Endodermal cell (in vitro differentiated cells): ENCODE measurements at regions not wholly inside any gene's neighbourhood (a gene's known extent, or its start where the extent isn't known, plus 50 kb on each side); places are given as distances from the start of the nearest gene placed in this dataset.

ENCODE experiments used
- DNase-seq: peaks from one replicate; pipeline ENCODE4 v3.0.0-alpha.2; 2017
- H3K27ac ChIP-seq: 2 replicates; pipeline ENCODE4 v1.5.1; 2013; ENCODE audit warnings: mild to moderate bottlenecking, low read depth, low read length, moderate library complexity
- H3K27me3 ChIP-seq: 2 replicates; pipeline ENCODE4 v1.6.1; 2013; ENCODE audit warnings: mild to moderate bottlenecking, low read length, moderate library complexity; ENCODE audit not compliant: insufficient read depth, control insufficient read depth, poor library complexity, severe bottlenecking
- H3K36me3 ChIP-seq: 2 replicates; pipeline ENCODE4 v1.7.0; 2013; ENCODE audit warnings: mild to moderate bottlenecking, low read length, moderate library complexity; ENCODE audit not compliant: control insufficient read depth, insufficient read depth
- H3K4me1 ChIP-seq: one replicate; pipeline ENCODE4 v1.7.0; 2013; ENCODE audit warnings: low read length; ENCODE audit not compliant: control insufficient read depth, insufficient read depth
- H3K4me3 ChIP-seq: 2 replicates; pipeline ENCODE4 v1.5.1; 2013; ENCODE audit warnings: mild to moderate bottlenecking, low read length, moderate library complexity
- H3K9ac ChIP-seq: 2 replicates; pipeline ENCODE4 v1.6.1; 2013; ENCODE audit warnings: mild to moderate bottlenecking, low read length, moderate library complexity; ENCODE audit not compliant: poor library complexity, severe bottlenecking; ENCODE audit errors: extremely low read depth
- H3K9me3 ChIP-seq: 2 replicates; pipeline ENCODE4 v1.6.1; 2013; ENCODE audit warnings: mild to moderate bottlenecking, low read length, moderate library complexity; ENCODE audit not compliant: control insufficient read depth
- H3K27ac Mint-ChIP-seq: 2 replicates; pipeline ENCODE4 v1.8.0; 2020; ENCODE audit warnings: mixed read lengths
- H3K27me3 Mint-ChIP-seq: 2 replicates; pipeline ENCODE4 v1.8.0; 2021; ENCODE audit warnings: mild to moderate bottlenecking, mixed read lengths; ENCODE audit not compliant: insufficient read depth
- H3K36me3 Mint-ChIP-seq: 2 replicates; pipeline ENCODE4 v1.8.0; 2020; ENCODE audit warnings: low read depth, mixed read lengths
- H3K4me1 Mint-ChIP-seq: 2 replicates; pipeline ENCODE4 v1.8.0; 2020; ENCODE audit warnings: mixed read lengths
- H3K4me3 Mint-ChIP-seq: 2 replicates; pipeline ENCODE4 v1.8.0; 2020; ENCODE audit warnings: mild to moderate bottlenecking, moderate library complexity, mixed read lengths
- H3K9me3 Mint-ChIP-seq: 2 replicates; pipeline ENCODE4 v1.8.0; 2020; ENCODE audit warnings: mild to moderate bottlenecking, mixed read lengths
- WGBS, 2 experiments: methylation state at CpG; one replicate each; pipeline versions ENCODE4 v1.1.5 to v1.1.7; 2013; ENCODE audit warnings: missing lambda C conversion rate in 2 of 2, mixed read lengths in 1 of 2; ENCODE audit not compliant: insufficient coverage in 1 of 2, insufficient read length in 1 of 2; 5-methylcytosine and 5-hydroxymethylcytosine counted together
- TF ChIP-seq, protein P1 (sequence below): fragments of 200-600 bp; sonication (generic); conservative IDR thresholded peaks from 2 replicates; pipeline ENCODE4 v1.5.0; 2021; ENCODE audit warnings: antibody characterized with exemption, mild to moderate bottlenecking

DNA sequence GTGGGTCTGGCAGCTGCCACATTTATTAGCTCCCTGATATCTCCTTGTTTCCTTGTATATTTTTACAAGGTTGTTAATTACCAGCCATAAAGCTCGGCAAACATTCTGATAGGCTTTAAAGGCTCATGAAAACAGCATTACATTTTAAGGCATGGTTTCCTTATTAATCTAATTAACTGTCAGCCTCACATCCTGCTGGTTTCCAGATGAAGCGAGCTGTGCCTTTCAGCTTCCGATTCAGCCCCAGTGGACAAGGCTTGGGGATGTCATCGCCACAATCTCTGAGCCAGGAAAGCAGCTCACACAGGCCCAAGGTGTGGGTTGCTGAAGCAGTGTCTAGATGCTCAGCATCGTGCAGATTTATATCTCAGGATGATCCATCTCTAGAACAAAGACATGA lies 66.0 kb upstream of the RALY start:
- DNase-seq: no peak
- H3K9me3 Mint-ChIP-seq: no peaks in the 10 kb centered on the region
- H3K4me3 Mint-ChIP-seq: no peak overlapping the region
- H3K27ac ChIP-seq: no peak overlapping the region
- TF ChIP-seq, protein P1, sequence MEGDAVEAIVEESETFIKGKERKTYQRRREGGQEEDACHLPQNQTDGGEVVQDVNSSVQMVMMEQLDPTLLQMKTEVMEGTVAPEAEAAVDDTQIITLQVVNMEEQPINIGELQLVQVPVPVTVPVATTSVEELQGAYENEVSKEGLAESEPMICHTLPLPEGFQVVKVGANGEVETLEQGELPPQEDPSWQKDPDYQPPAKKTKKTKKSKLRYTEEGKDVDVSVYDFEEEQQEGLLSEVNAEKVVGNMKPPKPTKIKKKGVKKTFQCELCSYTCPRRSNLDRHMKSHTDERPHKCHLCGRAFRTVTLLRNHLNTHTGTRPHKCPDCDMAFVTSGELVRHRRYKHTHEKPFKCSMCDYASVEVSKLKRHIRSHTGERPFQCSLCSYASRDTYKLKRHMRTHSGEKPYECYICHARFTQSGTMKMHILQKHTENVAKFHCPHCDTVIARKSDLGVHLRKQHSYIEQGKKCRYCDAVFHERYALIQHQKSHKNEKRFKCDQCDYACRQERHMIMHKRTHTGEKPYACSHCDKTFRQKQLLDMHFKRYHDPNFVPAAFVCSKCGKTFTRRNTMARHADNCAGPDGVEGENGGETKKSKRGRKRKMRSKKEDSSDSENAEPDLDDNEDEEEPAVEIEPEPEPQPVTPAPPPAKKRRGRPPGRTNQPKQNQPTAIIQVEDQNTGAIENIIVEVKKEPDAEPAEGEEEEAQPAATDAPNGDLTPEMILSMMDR: no peak
- 90 to 96% methylated on average over 4 to 5 of the region's 5 CpGs for WGBS, 2 experiments
- H3K27me3 Mint-ChIP-seq: peaks cover 2% of the 10 kb centered on the region
- H3K4me3 ChIP-seq: no peak overlapping the region
- H3K9me3 ChIP-seq: no peaks in the 10 kb centered on the region
- no peaks in the 10 kb centered on the region for H3K4me1 Mint-ChIP-seq
- no peaks in the 10 kb centered on the region for H3K4me1 ChIP-seq
- no peaks in the 10 kb centered on the region for H3K36me3 ChIP-seq
- no peak overlapping the region for H3K27ac Mint-ChIP-seq
- H3K9ac ChIP-seq: no peak overlapping the region
- H3K27me3 ChIP-seq: no peaks in the 10 kb centered on the region
- H3K36me3 Mint-ChIP-seq: no peaks in the 10 kb centered on the region

DNA sequence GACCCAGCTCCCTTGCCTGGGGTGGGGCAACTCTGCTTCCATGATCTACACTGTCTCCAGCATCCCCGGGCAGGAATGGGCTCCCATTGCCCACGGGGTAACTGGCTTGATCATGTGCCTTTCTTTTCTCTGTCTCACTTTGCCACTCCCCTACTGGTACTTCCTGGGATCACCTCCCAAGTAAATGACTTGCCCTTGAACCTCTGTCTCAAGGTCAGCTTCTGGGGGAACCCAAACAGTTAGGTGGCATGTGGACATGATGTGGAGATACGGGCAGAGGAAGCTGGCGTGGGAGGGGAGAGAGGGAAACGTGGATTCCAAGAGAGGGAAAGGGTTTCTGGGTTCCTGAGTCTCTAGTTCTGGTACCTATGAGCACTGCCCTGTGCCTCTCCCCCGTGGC lies 63.8 kb upstream of the RALY start:
- Mint-ChIP-seq H3K27me3 (peaks cover 2% of the 10 kb centered on the region), H3K4me3 (no peak overlapping the region), H3K9me3 (no peaks in the 10 kb centered on the region)

DNA sequence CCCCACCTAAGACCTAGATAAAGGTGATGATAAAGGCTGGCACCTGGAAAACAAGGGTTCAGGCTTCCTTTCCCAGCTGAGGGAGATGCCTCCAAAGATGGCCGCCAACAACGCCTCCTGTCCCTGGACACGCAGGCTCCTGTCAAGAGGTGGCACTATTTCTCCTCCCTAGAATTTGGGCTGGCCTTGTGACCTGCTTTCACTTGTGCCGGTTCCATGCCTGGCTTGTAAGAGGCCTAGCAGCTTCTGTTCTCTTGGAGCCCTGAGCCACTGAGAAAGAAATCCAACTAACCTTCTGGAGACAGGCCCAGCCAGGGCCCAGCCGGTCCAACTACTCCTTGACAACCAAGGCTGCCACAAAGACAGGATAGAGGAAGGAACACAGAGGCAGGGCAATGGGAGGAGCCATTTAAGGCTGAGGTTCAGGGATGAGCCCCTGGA lies 60.2 kb upstream of the RALY start:
- Mint-ChIP-seq H3K36me3 (no peaks in the 10 kb centered on the region), H3K27me3 (peaks cover 2% of the 10 kb centered on the region), H3K9me3 (no peaks in the 10 kb centered on the region), H3K27ac (no peak overlapping the region), H3K4me1 (peaks cover 2% of the 10 kb centered on the region), H3K4me3 (no peak overlapping the region)
- Histone ChIP-seq H3K27ac (no peak overlapping the region), H3K9me3 (no peaks in the 10 kb centered on the region), H3K4me3 (no peak overlapping the region), H3K36me3 (no peaks in the 10 kb centered on the region), H3K9ac (no peak overlapping the region), H3K27me3 (no peaks in the 10 kb centered on the region), H3K4me1 (no peaks in the 10 kb centered on the region)
- peak; percentile 90 for DNase-seq
- WGBS, 2 experiments: 71 to 83% methylated on average over 4 to 5 of the region's 5 CpGs
- TF ChIP-seq, protein P1: peak; percentile 88

More for the DNA sequence above, 63.8 kb upstream of the RALY start:
- no peak for DNase-seq
- H3K36me3 Mint-ChIP-seq: no peaks in the 10 kb centered on the region
- no peak overlapping the region for H3K9ac ChIP-seq
- TF ChIP-seq, protein P1: peak; percentile 51
- peaks cover 2% of the 10 kb centered on the region for H3K4me1 Mint-ChIP-seq
- H3K27ac Mint-ChIP-seq: no peak overlapping the region
- no peaks in the 10 kb centered on the region for H3K4me1 ChIP-seq
- no peak overlapping the region for H3K27ac ChIP-seq
- H3K27me3 ChIP-seq: no peaks in the 10 kb centered on the region
- no peaks in the 10 kb centered on the region for H3K36me3 ChIP-seq
- no peaks in the 10 kb centered on the region for H3K9me3 ChIP-seq
- no peak overlapping the region for H3K4me3 ChIP-seq
- 83 to 92% methylated on average over 2 to 6 of the region's 6 CpGs for WGBS, 2 experiments
